HG03432 (cell line): ENCODE measurements at regions not wholly inside any gene's neighbourhood (a gene's known extent, or its start where the extent isn't known, plus 50 kb on each side); places are given as distances from the start of the nearest gene placed in this dataset.

ENCODE experiments used
- ATAC-seq: cut with Tn5 transposase; IDR thresholded peaks from one replicate; pipeline ENCODE4 v1.9.1; 2021; ENCODE audit warnings: mild to moderate bottlenecking, moderate library complexity; ENCODE audit not compliant: unreplicated experiment

GRCh38 chr2:228722311-228722710 lies 540.8 kb upstream of the SPHKAP start:
- ATAC-seq: no peak

DNA sequence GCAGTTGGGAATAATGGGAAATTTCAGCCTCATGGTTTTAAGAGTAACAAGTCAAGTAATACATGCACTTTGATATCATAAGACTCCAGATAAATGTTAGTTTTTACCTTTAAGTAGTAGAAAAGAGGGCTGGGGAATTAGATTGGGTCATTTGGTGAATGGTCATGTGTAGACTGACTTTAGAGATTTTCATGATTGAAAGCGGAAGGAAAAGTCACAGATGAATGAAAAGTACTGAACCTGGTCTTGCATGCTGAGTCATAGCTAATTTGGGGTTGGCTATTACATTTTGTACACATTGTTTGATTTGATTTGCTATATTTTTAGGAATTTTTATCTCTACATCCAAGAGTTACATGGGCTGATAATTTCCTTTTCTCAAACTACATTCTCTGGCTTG lies 539.4 kb upstream of the SPHKAP start:
- no peak for ATAC-seq

- ATAC-seq: no peak
Measured at GRCh38 chr2:228709788-228710371, 528.4 kb upstream of the SPHKAP start.

DNA sequence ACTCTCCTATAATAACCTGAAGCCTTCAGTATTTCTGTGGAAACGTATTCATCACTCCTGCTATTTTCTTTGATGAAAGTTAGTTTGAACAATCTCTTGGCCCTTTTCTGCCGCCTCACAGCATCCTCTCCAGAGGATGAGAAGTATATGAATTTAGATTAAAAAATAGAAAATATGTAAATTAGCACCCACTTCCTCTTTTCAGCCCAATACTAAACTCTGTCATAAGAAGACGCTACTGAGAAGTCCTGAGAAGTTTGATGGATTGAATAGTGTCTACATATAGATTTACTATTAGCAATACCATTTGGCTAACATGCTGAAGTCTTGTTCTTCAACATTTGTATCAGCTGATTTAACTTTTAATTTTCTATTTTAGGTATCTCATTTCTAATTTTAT lies 526.4 kb upstream of the SPHKAP start:
- no peak for ATAC-seq

- ATAC-seq: no peak
Measured at GRCh38 chr2:228705318-228705717, 523.8 kb upstream of the SPHKAP start.

- ATAC-seq: no peak
Measured at GRCh38 chr2:228703152-228703551, 521.7 kb upstream of the SPHKAP start.

- no peak for ATAC-seq
Measured at GRCh38 chr2:228701506-228701905, 520.0 kb upstream of the SPHKAP start.

- no peak for ATAC-seq
Measured at GRCh38 chr2:228700638-228701037, 519.2 kb upstream of the SPHKAP start.

DNA sequence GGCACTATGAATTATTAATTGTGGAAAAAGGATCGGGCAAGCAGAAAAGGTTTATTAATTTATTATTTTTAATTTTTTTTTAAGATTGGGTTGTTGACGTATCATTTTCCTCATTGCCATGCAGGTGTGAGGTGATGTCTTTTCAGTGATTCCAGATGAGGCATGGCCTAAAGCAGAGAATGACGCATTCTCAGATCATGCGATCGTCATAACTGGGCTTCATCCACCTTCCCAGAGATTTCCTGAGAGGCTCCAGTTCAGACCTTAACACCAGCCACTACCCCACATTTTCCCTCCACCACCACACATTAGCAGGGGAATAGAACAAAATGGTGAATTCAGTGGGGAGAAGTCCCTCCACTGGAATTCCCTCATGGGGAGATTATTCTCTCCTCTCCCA lies 518.4 kb upstream of the SPHKAP start:
- no peak for ATAC-seq

GRCh38 chr2:228699400-228699799 lies 517.9 kb upstream of the SPHKAP start:
- no peak for ATAC-seq

DNA sequence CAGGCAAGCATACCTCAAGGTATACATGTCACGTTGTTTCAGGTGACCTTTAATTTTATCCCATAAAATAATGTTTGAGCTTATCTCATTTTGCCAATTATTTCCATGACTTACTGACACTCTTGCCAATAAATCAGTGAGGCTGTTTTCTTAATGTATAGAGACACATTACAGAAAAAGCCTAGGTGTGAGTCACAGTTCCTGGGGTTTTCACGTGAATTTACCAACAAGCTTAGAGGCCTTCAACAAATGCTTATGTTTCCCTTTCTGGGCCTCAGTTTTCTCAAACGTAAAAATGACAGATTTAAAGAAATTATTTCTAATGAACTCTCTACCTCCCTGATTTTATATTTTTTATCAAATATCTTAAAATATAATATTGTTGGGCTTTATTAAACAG lies 517.5 kb upstream of the SPHKAP start:
- ATAC-seq: no peak

DNA sequence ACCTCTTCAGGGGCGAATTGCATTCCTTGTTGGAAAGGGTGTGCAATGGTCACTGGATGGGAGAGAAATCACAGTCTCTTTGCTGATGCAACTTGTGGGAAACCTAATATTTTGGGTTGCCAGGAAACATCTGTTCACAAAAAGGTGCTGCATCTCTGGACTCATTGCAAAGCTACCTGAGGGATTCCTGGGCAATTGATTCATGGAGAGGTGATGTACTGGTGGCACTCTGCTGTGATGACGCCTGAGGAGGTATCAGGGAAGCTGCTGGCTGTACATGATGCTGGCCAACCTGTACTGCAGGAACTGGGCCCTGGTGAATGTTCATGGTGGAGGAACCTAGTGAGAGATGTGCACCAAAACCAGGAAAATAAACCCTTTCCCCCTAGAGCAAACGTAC lies 516.0 kb upstream of the SPHKAP start:
- no peak for ATAC-seq

- no peak for ATAC-seq
Measured at GRCh38 chr2:228690681-228691080, 509.2 kb upstream of the SPHKAP start.

DNA sequence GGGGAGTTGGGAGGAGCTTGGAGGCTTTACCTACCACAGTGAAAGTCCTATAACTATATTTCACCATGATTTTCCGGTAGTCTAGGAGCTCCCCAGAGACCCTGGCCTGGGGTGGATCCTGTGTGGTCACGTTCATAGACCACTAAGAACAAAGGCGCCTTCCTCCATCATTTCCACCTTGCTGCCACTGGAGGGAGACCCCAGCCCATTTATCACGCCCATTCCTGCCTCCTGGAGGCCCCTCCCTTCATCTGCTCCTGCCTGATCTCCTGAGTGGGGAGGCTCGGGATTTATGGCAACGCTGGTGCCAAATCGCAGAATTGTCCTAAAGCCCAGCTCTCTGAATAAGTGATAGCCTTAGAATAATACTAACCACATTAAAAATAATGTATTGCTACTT lies 507.6 kb upstream of the SPHKAP start:
- ATAC-seq: no peak

DNA sequence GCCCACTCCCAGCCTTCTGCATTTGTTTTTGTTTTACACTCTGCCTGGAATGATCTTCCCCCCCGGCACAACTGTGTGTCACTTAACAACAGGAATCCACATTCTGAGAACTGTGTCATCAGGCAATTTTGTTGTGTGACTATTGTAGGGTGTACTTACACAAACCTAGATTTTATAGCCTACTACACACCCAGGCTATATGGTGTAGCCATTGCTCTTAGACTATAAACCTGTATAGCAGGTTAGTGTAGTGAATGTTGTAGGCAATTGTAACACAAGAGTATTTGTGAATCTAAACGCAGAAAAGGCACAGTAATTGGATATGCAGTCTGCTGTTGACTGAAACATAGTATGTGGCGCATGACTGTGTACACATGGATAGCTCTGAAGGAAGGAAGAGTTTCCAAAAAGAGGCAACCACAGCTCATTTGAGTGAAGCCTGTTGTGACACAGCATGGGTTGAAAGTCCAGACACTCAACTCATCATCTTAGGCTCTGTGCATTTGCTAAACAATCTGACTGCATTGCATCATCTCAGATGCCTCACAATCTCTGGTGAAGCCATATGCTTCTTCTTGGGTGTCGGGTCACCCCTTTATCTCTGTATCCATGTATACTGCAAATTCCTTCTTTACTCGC lies 506.6 kb upstream of the SPHKAP start:
- ATAC-seq: no peak

- no peak for ATAC-seq
Measured at GRCh38 chr2:228681979-228682378, 500.5 kb upstream of the SPHKAP start.

GRCh38 chr2:228681426-228681825 lies 499.9 kb upstream of the SPHKAP start:
- ATAC-seq: no peak

DNA sequence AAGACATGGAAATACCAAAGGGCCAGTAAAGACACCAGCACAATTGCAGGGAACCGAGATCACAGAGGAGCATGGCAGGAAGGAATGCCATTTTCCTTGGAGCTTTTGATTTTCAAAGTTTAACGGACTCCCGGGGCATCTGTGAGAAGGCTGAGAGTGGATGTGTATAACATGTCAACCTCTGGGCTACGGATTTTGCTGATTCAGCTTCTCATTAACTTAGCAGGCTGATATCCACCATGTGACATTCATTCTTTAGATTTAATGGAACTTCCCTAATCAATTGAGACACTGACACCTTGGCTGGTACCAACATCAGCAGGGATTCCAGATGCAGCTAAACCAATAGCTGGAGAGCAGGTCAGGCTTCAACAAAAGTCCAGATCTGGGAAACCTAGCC lies 496.6 kb upstream of the SPHKAP start:
- no peak for ATAC-seq

GRCh38 chr2:228675646-228676045 lies 494.2 kb upstream of the SPHKAP start:
- no peak for ATAC-seq

- ATAC-seq: no peak
Measured at GRCh38 chr2:228675091-228675490, 493.6 kb upstream of the SPHKAP start.

- ATAC-seq: no peak
Measured at GRCh38 chr2:228673876-228674554, 492.5 kb upstream of the SPHKAP start.

GRCh38 chr2:228669690-228670089 lies 488.2 kb upstream of the SPHKAP start:
- ATAC-seq: no peak

GRCh38 chr2:228665232-228665631 lies 483.7 kb upstream of the SPHKAP start:
- ATAC-seq: no peak
